ENCODE measurements at regions not wholly inside any gene's neighbourhood (a gene's known extent, or its start where the extent isn't known, plus 50 kb on each side); places are given as distances from the start of the nearest gene placed in this dataset.

GRCh38 chr3:127391436-127392155 lies 103.8 kb upstream of the PRR20G start:
- no peak overlapping the region for H3K4me3 ChIP-seq (ENCODE audit: low read depth, poor library complexity, severe bottlenecking)
- peak in 1 of 2 donors; percentile 70 for DNase-seq (ENCODE audit: low spot score in 2 of 2)
- TF ChIP-seq CTCF (IDR thresholded peaks at IDR 0.05) (no peak), POLR2A (IDR thresholded peaks at IDR 0.05) (no peak)
- WGBS, 2 donors = 64 to 73% methylated on average over 14 of the region's 14 CpGs
- intact Hi-C loops (cut with DNase I; ENCODE audit: low total_unique reads) = no loop called here

GRCh38 chr3:127390365-127391025 lies 102.6 kb upstream of the PRR20G start:
- no peak for TF ChIP-seq POLR2A (IDR thresholded peaks at IDR 0.05)
- no peak for TF ChIP-seq CTCF (IDR thresholded peaks at IDR 0.05)
- H3K4me3 ChIP-seq (ENCODE audit: low read depth, poor library complexity, severe bottlenecking) = no peak overlapping the region
- DNase-seq (ENCODE audit: low spot score in 2 of 2) = peak in 1 of 2 donors; percentile 76
- intact Hi-C loops (cut with DNase I; ENCODE audit: low total_unique reads) = no loop called here
- WGBS, 2 donors = 62 to 63% methylated on average over 13 to 15 of the region's 15 CpGs

DNA sequence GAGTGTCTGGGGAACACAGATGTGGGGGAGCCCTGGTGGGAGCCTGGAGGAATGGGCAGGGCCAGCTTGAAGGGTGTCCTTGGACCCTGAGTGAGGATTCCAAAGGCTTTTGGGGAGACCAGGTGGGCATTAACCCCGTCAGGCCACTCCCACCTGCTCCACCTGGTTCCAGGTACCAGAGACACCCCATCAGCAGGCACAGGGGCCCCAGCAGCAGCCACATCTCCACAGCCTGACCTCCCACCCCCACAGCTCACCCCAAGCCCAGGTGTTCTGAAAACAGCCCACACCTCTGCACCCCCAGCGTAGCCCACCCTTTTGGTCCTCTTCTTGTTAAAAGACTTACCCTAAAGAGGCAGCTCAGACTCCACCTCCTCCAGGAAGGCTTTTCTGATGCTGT lies 102.1 kb upstream of the PRR20G start:
- peak in 1 of 2 donors; percentile 61 for DNase-seq (ENCODE audit: low spot score in 2 of 2)
- intact Hi-C loops (cut with DNase I; ENCODE audit: low total_unique reads) = no loop called here
- WGBS, 2 donors = 71 to 100% methylated on average over 1 to 2 of the region's 2 CpGs
- TF ChIP-seq POLR2A (IDR thresholded peaks at IDR 0.05) (no peak), CTCF (IDR thresholded peaks at IDR 0.05) (no peak)
- H3K4me3 ChIP-seq (ENCODE audit: low read depth, poor library complexity, severe bottlenecking) = no peak overlapping the region

GRCh38 chr3:127389420-127389819 lies 101.6 kb upstream of the PRR20G start:
- DNase-seq (ENCODE audit: low spot score in 2 of 2) = no peak
- TF ChIP-seq POLR2A (IDR thresholded peaks at IDR 0.05) (no peak), CTCF (IDR thresholded peaks at IDR 0.05) (no peak)
- intact Hi-C loops (cut with DNase I; ENCODE audit: low total_unique reads) = no loop called here
- no peak overlapping the region for H3K4me3 ChIP-seq (ENCODE audit: low read depth, poor library complexity, severe bottlenecking)
- 78% methylated on average over 10 of the region's 10 CpGs for WGBS, 2 donors

GRCh38 chr3:127388427-127388826 lies 100.6 kb upstream of the PRR20G start:
- TF ChIP-seq CTCF (IDR thresholded peaks at IDR 0.05) (no peak), POLR2A (IDR thresholded peaks at IDR 0.05) (no peak)
- DNase-seq (ENCODE audit: low spot score in 2 of 2) = no peak
- intact Hi-C loops (cut with DNase I; ENCODE audit: low total_unique reads) = no loop called here
- no peak overlapping the region for H3K4me3 ChIP-seq (ENCODE audit: low read depth, poor library complexity, severe bottlenecking)
- 76 to 81% methylated on average over 9 of the region's 9 CpGs for WGBS, 2 donors
